ENCODE measurements at regions not wholly inside any gene's neighbourhood (a gene's known extent, or its start where the extent isn't known, plus 50 kb on each side); places are given as distances from the start of the nearest gene placed in this dataset.

GRCh38 chrX:13123857-13124345 is 79.5 kb upstream of the FAM9C start (continued):
- TF ChIP-seq RFX5 (IDR thresholded peaks at IDR 0.05) (no peak), MAX (IDR thresholded peaks at IDR 0.05) (0 out of 2 replicates have a peak, but pooled peaks have one; percentile 35), HES2 (IDR thresholded peaks at IDR 0.05) (no peak), CTCF (IDR thresholded peaks at IDR 0.05) (no peak), GATA3 (IDR thresholded peaks at IDR 0.05; ENCODE audit: borderline replicate concordance) (peak; percentile 72; the same call in 1 of the 2 replicates), ZC3H11A (IDR thresholded peaks at IDR 0.05) (no peak), BCL3 (IDR thresholded peaks at IDR 0.05) (no peak), MYC (IDR thresholded peaks at IDR 0.05; ENCODE audit: borderline replicate concordance, low read length) (no peak), POLR2AphosphoS2 (conservative IDR thresholded peaks at IDR 0.05; ENCODE audit: low read length) (no peak), EHMT2 (IDR thresholded peaks at IDR 0.05; ENCODE audit: low read depth) (no peak), EHF (CRISPR knock-in tag; IDR thresholded peaks at IDR 0.05) (no peak), REST (IDR thresholded peaks at IDR 0.05) (no peak)

- Histone ChIP-seq H3K4me2 (peak overlapping the region; percentile 50), H3K27ac (peak overlapping the region; percentile 87 to 94), H3K4me1 (peaks cover 90% of the 10 kb centered on the region), H3K9me3 (no peaks in the 10 kb centered on the region), H3K4me3 (no peak overlapping the region)
- DNase-seq (ENCODE audit: low read depth in 1 of 2, low spot score in 1 of 2) = peak in 1 of 2 experiments; percentile 33
- ATAC-seq = peak in 1 of 2 experiments; percentile 12; a peak in 1 of 6 replicates
- CTCF ChIA-PET = interaction anchor here (1.1 to 1.6 kb wide), 2 partner anchors 9 to 12 kb away, joined by 3 to 5 read pairs; no protein-coding TSS in a partner anchor
- POLR2A ChIA-PET = interaction anchor here (1.8 kb wide), 1 partner anchor 144 kb away, joined by 6 read pairs; no protein-coding TSS in a partner anchor
- 31% methylated on average over 5 of the region's 5 CpGs for WGBS (ENCODE audit: missing lambda C conversion rate)
- FAIRE-seq = peak; percentile 88
- TF ChIP-seq PHF8 (IDR thresholded peaks at IDR 0.05; ENCODE audit: borderline replicate concordance, low read depth) = no peak
- peak; percentile 72 for TF ChIP-seq MAFK (IDR thresholded peaks at IDR 0.05; ENCODE audit: partially characterized antibody)
- no peak for TF ChIP-seq RCOR1 (IDR thresholded peaks at IDR 0.05; ENCODE audit: low read depth, low read length)
- no peak for TF ChIP-seq JUN (IDR thresholded peaks at IDR 0.05)
- TF ChIP-seq FOSL2 (IDR thresholded peaks at IDR 0.05) = no peak
- TF ChIP-seq FOSL2 (CRISPR knock-in tag; IDR thresholded peaks at IDR 0.05) = no peak
- no peak for TF ChIP-seq CEBPB (IDR thresholded peaks at IDR 0.05)
- no peak for TF ChIP-seq ESRRA (IDR thresholded peaks at IDR 0.05; ENCODE audit: borderline replicate concordance, low read length)
Measured at GRCh38 chrX:13123247-13123856, 78.9 kb upstream of the FAM9C start.
